Transverse colon (tissue), 4 donors: ENCODE measurements at regions not wholly inside any gene's neighbourhood (a gene's known extent, or its start where the extent isn't known, plus 50 kb on each side); places are given as distances from the start of the nearest gene placed in this dataset.

Experiments used
- EP300 ChIP-seq: sonication (generic); formaldehyde crosslinking; IDR thresholded peaks from one replicate; pipeline ENCODE4 v1.6.1; 2017; ENCODE audit warnings: antibody characterized with exemption, low read depth
- POLR2A ChIP-seq: fragments of 450-650 bp; IDR thresholded peaks from one replicate; pipeline ENCODE4 v1.6.1; 2016; ENCODE audit warnings: antibody characterized with exemption, mild to moderate bottlenecking, moderate library complexity
- POLR2AphosphoS5 ChIP-seq, 3 donors: sonication (generic); formaldehyde crosslinking; IDR thresholded peaks; one replicate each; pipeline ENCODE4 v1.6.1; 2016; ENCODE audit warnings: antibody characterized with exemption in 3 of 3
- TF ChIP-seq, protein P1 (sequence below), 5 experiments: fragments of 200-600 bp in 3 of 5; fragments of 450-650 bp in 2 of 5; sonication (generic) in 3 of 5; IDR thresholded peaks; 1 replicate in 2 of 5; 2 replicates in 3 of 5; pipeline ENCODE4 v1.5.1; 2016 to 2017; ENCODE audit warnings: antibody characterized with exemption in 5 of 5, inconsistent platforms in 3 of 5, mild to moderate bottlenecking in 2 of 5, moderate library complexity in 1 of 5

- TF ChIP-seq POLR2A (no peak), POLR2AphosphoS5 (IDR thresholded peaks at IDR 0.05) (no peak), EP300 (no peak)
- TF ChIP-seq, protein P1, sequence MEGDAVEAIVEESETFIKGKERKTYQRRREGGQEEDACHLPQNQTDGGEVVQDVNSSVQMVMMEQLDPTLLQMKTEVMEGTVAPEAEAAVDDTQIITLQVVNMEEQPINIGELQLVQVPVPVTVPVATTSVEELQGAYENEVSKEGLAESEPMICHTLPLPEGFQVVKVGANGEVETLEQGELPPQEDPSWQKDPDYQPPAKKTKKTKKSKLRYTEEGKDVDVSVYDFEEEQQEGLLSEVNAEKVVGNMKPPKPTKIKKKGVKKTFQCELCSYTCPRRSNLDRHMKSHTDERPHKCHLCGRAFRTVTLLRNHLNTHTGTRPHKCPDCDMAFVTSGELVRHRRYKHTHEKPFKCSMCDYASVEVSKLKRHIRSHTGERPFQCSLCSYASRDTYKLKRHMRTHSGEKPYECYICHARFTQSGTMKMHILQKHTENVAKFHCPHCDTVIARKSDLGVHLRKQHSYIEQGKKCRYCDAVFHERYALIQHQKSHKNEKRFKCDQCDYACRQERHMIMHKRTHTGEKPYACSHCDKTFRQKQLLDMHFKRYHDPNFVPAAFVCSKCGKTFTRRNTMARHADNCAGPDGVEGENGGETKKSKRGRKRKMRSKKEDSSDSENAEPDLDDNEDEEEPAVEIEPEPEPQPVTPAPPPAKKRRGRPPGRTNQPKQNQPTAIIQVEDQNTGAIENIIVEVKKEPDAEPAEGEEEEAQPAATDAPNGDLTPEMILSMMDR (IDR thresholded peaks at IDR 0.05), result no peak
Observed at GRCh38 chr2:4455486-4456155, 752.2 kb downstream of the DCDC2C start.
